ENCODE measurements at regions not wholly inside any gene's neighbourhood (a gene's known extent, or its start where the extent isn't known, plus 50 kb on each side); places are given as distances from the start of the nearest gene placed in this dataset.

DNA sequence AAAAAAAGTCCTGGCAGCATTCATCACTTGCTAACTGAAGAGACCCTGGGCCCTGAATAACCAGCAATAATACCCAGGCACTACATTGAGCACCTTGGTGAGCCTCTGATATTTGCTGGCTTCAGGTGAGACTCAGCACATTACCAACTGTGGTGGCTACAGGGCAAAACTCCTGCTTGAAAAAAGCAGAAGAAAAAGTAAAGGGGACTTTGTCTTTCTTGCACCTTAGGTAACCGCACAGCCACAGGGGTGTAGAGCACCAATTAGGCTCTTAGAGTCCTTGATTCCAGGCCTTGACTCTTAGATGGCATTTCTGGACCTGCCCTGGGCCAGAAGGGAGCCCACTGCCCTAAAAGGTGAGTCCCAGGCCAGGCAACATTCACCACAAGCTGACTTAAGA, 269.5 kb downstream of the AUH start:
- TF ChIP-seq POLR2AphosphoS5 (IDR thresholded peaks at IDR 0.05; ENCODE audit: low read depth, low read length): no peak
- TF ChIP-seq POLR2A (IDR thresholded peaks at IDR 0.05; ENCODE audit: low read depth, low read length): no peak
